CD4-positive, alpha-beta T cell (primary cell): ENCODE measurements at regions not wholly inside any gene's neighbourhood (a gene's known extent, or its start where the extent isn't known, plus 50 kb on each side); places are given as distances from the start of the nearest gene placed in this dataset.

Experiments
- ATAC-seq: fragments of 200-7000 bp; cut with Tn5 transposase; one replicate; pipeline ENCODE4 v1.10.0; 2022; ENCODE audit warnings: mild to moderate bottlenecking; ENCODE audit not compliant: poor library complexity
- CTCF ChIA-PET: fragments of 350-600 bp; sonication (Branson Sonifier 250); formaldehyde crosslinking; loops from one replicate; lab custom pipeline; 2021; ENCODE audit warnings: antibody characterized with exemption, inconsistent platforms; lab: Charles Lee
- POLR2A ChIA-PET: fragments of 350-600 bp; sonication (Branson Sonifier 250); formaldehyde crosslinking; loops from one replicate; lab custom pipeline; 2021; ENCODE audit warnings: antibody characterized with exemption, inconsistent platforms; lab: Charles Lee
- DNase-seq, 14 experiments: peaks; one replicate each; pipeline ENCODE4 v3.0.0-alpha.2; 2013 to 2020; ENCODE audit warnings: mixed read lengths in 2 of 14
- H3K27ac ChIP-seq, 2 donors: one replicate each; pipeline versions ENCODE4 v1.5.1 to v1.7.0; 2013; ENCODE audit warnings: low read length in 2 of 2, low read depth in 1 of 2, mild to moderate bottlenecking in 1 of 2
- H3K27me3 ChIP-seq, 2 experiments: 1 replicate in 1 of 2; 2 replicates in 1 of 2; pipeline versions ENCODE4 v1.6.1 to v1.7.0; 2013; ENCODE audit warnings: low read length in 2 of 2, control low read depth in 1 of 2, mild to moderate bottlenecking in 1 of 2, moderate library complexity in 1 of 2; ENCODE audit not compliant: insufficient read depth in 2 of 2, control insufficient read depth in 1 of 2
- H3K36me3 ChIP-seq: one replicate; pipeline ENCODE4 v1.6.1; 2013; ENCODE audit warnings: low read length, control low read depth; ENCODE audit not compliant: insufficient read depth
- H3K4me1 ChIP-seq: one replicate; pipeline ENCODE4 v1.6.1; 2013; ENCODE audit warnings: low read length, control low read depth; ENCODE audit not compliant: insufficient read depth
- H3K4me3 ChIP-seq: one replicate; pipeline ENCODE4 v1.5.1; 2013; ENCODE audit warnings: mild to moderate bottlenecking, low read length, moderate library complexity
- H3K9me3 ChIP-seq, 2 experiments: 1 replicate in 1 of 2; 2 replicates in 1 of 2; pipeline versions ENCODE4 v1.6.1 to v1.7.0; 2013; ENCODE audit warnings: low read length in 2 of 2, mild to moderate bottlenecking in 2 of 2, control low read depth in 1 of 2, moderate library complexity in 1 of 2; ENCODE audit not compliant: control insufficient read depth in 1 of 2, insufficient read depth in 1 of 2
- H3K27ac Mint-ChIP-seq: one replicate; pipeline ENCODE4 v1.8.0; 2020; ENCODE audit warnings: mixed read lengths
- H3K27me3 Mint-ChIP-seq: one replicate; pipeline ENCODE4 v1.8.0; 2021; ENCODE audit warnings: mixed read lengths
- H3K36me3 Mint-ChIP-seq: one replicate; pipeline ENCODE4 v1.8.0; 2021; ENCODE audit warnings: low read depth, mixed read lengths
- H3K4me1 Mint-ChIP-seq: one replicate; pipeline ENCODE4 v1.8.0; 2021; ENCODE audit warnings: low read depth, mixed read lengths
- H3K4me3 Mint-ChIP-seq: one replicate; pipeline ENCODE4 v1.8.0; 2020; ENCODE audit warnings: mild to moderate bottlenecking, mixed read lengths
- H3K9me3 Mint-ChIP-seq: one replicate; pipeline ENCODE4 v1.8.0; 2020; ENCODE audit warnings: mixed read lengths
- CTCF ChIP-seq: fragments of 200-600 bp; IDR thresholded peaks from one replicate; pipeline ENCODE4 v1.8.0; 2022; ENCODE audit warnings: antibody characterized with exemption, mild to moderate bottlenecking
- intact Hi-C, 2 experiments: fragments of 100-400 bp; cut with DNase I in 1 of 2; cut with micrococcal nuclease in 1 of 2; formaldehyde crosslinking; loops; one replicate each; pipeline versions ENCODE4 v1.15.1 to v1.9.0; 2023 to 2025; cut with DNase I, micrococcal nuclease

- H3K4me3 Mint-ChIP-seq, result no peak overlapping the region
- no peaks in the 10 kb centered on the region for H3K36me3 Mint-ChIP-seq
- Histone ChIP-seq H3K27me3 (peaks cover 4 to 7% of the 10 kb centered on the region in 2 experiments), H3K4me1 (no peaks in the 10 kb centered on the region), H3K27ac (no peak overlapping the region), H3K36me3 (no peaks in the 10 kb centered on the region), H3K4me3 (no peak overlapping the region), H3K9me3 (no peaks in the 10 kb centered on the region)
- H3K9me3 Mint-ChIP-seq, result no peaks in the 10 kb centered on the region
- ATAC-seq (no peak), DNase-seq (no peak)
- H3K27me3 Mint-ChIP-seq, result peaks cover 15% of the 10 kb centered on the region
- ChIA-PET POLR2A (no interaction called here), CTCF (no interaction called here)
- H3K27ac Mint-ChIP-seq, result no peak overlapping the region
- no peak for TF ChIP-seq CTCF
- intact Hi-C loops, result no loop called here
- H3K4me1 Mint-ChIP-seq, result no peaks in the 10 kb centered on the region
These were observed 87.5 kb downstream of the LLPH start for GRCh38 chr12:66043035-66043434.

- ChIA-PET CTCF (no interaction called here), POLR2A (no interaction called here)
- no peak for DNase-seq
- H3K4me1 ChIP-seq, result no peaks in the 10 kb centered on the region
- H3K4me1 Mint-ChIP-seq, result no peaks in the 10 kb centered on the region
- peaks cover 4 to 7% of the 10 kb centered on the region in 2 experiments for H3K27me3 ChIP-seq
- no peak overlapping the region for H3K4me3 Mint-ChIP-seq
- H3K4me3 ChIP-seq, result no peak overlapping the region
- H3K9me3 Mint-ChIP-seq, result no peaks in the 10 kb centered on the region
- intact Hi-C loops, result no loop called here
- no peaks in the 10 kb centered on the region for H3K36me3 Mint-ChIP-seq
- peaks cover 20% of the 10 kb centered on the region for H3K27me3 Mint-ChIP-seq
- TF ChIP-seq CTCF, result no peak
- ATAC-seq, result no peak
- H3K36me3 ChIP-seq, result no peaks in the 10 kb centered on the region
- H3K27ac ChIP-seq, result no peak overlapping the region
- no peak overlapping the region for H3K27ac Mint-ChIP-seq
- H3K9me3 ChIP-seq, result no peaks in the 10 kb centered on the region
These were observed 88.7 kb downstream of the LLPH start for GRCh38 chr12:66041651-66042363.

GRCh38 chr12:66036317-66036716, 94.2 kb downstream of the LLPH start:
- ChIA-PET POLR2A (no interaction called here), CTCF (no interaction called here)
- no peak overlapping the region for H3K27ac Mint-ChIP-seq

More at GRCh38 chr12:66036317-66036716, 94.2 kb downstream of the LLPH start:
- TF ChIP-seq CTCF, result no peak
- Mint-ChIP-seq H3K36me3 (no peaks in the 10 kb centered on the region), H3K27me3 (peaks cover 33% of the 10 kb centered on the region), H3K4me1 (no peaks in the 10 kb centered on the region), H3K9me3 (no peaks in the 10 kb centered on the region), H3K4me3 (no peak overlapping the region)
- Histone ChIP-seq H3K4me1 (no peaks in the 10 kb centered on the region), H3K27me3 (peaks cover 4 to 17% of the 10 kb centered on the region in 2 experiments), H3K4me3 (no peak overlapping the region), H3K9me3 (no peaks in the 10 kb centered on the region), H3K27ac (no peak overlapping the region), H3K36me3 (no peaks in the 10 kb centered on the region)
- intact Hi-C loops, result no loop called here
- DNase-seq, result no peak
- no peak for ATAC-seq
